ENCODE measurements at regions not wholly inside any gene's neighbourhood (a gene's known extent, or its start where the extent isn't known, plus 50 kb on each side); places are given as distances from the start of the nearest gene placed in this dataset.

GRCh38 chr9:113763429-113763828 lies 112.7 kb upstream of the ZNF618 start:
- no peak for DNase-seq
- H3K9me3 ChIP-seq: no peaks in the 10 kb centered on the region
- TF ChIP-seq, protein P1, sequence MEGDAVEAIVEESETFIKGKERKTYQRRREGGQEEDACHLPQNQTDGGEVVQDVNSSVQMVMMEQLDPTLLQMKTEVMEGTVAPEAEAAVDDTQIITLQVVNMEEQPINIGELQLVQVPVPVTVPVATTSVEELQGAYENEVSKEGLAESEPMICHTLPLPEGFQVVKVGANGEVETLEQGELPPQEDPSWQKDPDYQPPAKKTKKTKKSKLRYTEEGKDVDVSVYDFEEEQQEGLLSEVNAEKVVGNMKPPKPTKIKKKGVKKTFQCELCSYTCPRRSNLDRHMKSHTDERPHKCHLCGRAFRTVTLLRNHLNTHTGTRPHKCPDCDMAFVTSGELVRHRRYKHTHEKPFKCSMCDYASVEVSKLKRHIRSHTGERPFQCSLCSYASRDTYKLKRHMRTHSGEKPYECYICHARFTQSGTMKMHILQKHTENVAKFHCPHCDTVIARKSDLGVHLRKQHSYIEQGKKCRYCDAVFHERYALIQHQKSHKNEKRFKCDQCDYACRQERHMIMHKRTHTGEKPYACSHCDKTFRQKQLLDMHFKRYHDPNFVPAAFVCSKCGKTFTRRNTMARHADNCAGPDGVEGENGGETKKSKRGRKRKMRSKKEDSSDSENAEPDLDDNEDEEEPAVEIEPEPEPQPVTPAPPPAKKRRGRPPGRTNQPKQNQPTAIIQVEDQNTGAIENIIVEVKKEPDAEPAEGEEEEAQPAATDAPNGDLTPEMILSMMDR (IDR thresholded peaks at IDR 0.05): no peak
- TF ChIP-seq POLR2A (IDR thresholded peaks at IDR 0.05): no peak
- intact Hi-C loops (cut with DNase I): no loop called here
- no peak for ATAC-seq
- H3K4me3 ChIP-seq: no peak overlapping the region
- no peaks in the 10 kb centered on the region for H3K36me3 ChIP-seq (replicated peaks in 1 of 2; ENCODE audit: insufficient read depth in 1 of 2, low read depth in 2 of 2)
- H3K4me1 ChIP-seq: no peaks in the 10 kb centered on the region
- no peak overlapping the region for H3K27ac ChIP-seq
- no peaks in the 10 kb centered on the region for H3K27me3 ChIP-seq

DNA sequence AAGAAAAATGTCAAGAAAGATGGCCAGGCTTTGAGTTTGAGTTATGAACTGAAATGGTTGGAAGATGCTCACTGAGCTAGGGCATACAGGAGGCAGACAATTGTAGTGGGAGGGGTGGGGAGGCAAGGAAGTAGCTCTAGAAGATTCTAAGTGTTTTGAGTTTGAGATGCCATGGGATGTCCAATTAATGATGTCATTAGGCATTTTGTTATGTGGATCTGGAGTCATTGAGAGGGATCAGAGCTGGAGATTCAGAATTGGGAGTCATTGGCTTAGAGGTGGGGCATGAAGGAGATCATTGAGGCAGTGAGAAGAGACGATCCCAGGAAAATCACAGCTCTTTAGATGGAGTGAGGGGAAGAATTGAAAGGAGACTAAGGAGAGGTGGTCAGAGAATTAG lies 111.5 kb upstream of the ZNF618 start:
- WGBS, 2 donors: 68 to 74% methylated on average over 1 of the region's 1 CpG
- H3K27ac ChIP-seq: no peak overlapping the region
- DNase-seq (no peak), ATAC-seq (no peak)
- H3K36me3 ChIP-seq (replicated peaks in 1 of 2; ENCODE audit: insufficient read depth in 1 of 2, low read depth in 2 of 2): no peaks in the 10 kb centered on the region
- H3K9me3 ChIP-seq: no peaks in the 10 kb centered on the region
- H3K4me1 ChIP-seq: no peaks in the 10 kb centered on the region
- TF ChIP-seq, protein P1 (IDR thresholded peaks at IDR 0.05): no peak
- TF ChIP-seq POLR2A (IDR thresholded peaks at IDR 0.05): no peak
- no peak overlapping the region for H3K4me3 ChIP-seq
- intact Hi-C loops (cut with DNase I): no loop called here
- H3K27me3 ChIP-seq: no peaks in the 10 kb centered on the region

DNA sequence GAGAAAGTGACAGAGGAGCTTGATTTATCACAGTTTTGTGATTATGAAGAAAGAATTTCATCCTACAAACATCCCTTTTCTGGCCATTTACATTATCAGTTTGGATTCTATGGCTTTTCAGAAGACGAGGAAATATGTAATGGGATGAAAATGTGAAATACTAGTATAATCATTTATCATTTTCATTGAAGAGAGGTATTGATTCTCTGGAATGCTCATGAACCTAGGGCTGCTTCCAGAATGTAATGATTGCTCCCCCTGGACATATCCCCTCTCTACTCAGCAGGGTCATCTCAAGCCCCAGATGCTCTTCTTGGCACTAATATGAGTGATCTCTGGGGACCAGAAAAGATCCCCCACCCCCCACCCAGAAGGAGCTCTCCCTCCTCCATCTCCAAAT lies 106.7 kb upstream of the ZNF618 start:
- Histone ChIP-seq H3K27ac (no peak overlapping the region), H3K27me3 (no peaks in the 10 kb centered on the region), H3K36me3 (replicated peaks in 1 of 2; ENCODE audit: insufficient read depth in 1 of 2, low read depth in 2 of 2) (no peaks in the 10 kb centered on the region), H3K9me3 (no peaks in the 10 kb centered on the region), H3K4me1 (no peaks in the 10 kb centered on the region), H3K4me3 (no peak overlapping the region)
- WGBS, 2 donors: 19 to 27% methylated on average over 1 of the region's 1 CpG
- no peak for TF ChIP-seq POLR2A (IDR thresholded peaks at IDR 0.05)
- TF ChIP-seq, protein P1 (IDR thresholded peaks at IDR 0.05): no peak
- DNase-seq (no peak), ATAC-seq (no peak)
- intact Hi-C loops (cut with DNase I): no loop called here

GRCh38 chr9:113770396-113770795 lies 105.7 kb upstream of the ZNF618 start:
- ATAC-seq (no peak), DNase-seq (no peak)
- intact Hi-C loops (cut with DNase I): no loop called here
- H3K4me3 ChIP-seq: no peak overlapping the region
- H3K27ac ChIP-seq: no peak overlapping the region
- no peaks in the 10 kb centered on the region for H3K36me3 ChIP-seq (replicated peaks in 1 of 2; ENCODE audit: insufficient read depth in 1 of 2, low read depth in 2 of 2)
- no peak for TF ChIP-seq POLR2A (IDR thresholded peaks at IDR 0.05)
- TF ChIP-seq, protein P1 (IDR thresholded peaks at IDR 0.05): no peak
- no peaks in the 10 kb centered on the region for H3K9me3 ChIP-seq
- 83 to 92% methylated on average over 5 of the region's 5 CpGs for WGBS, 2 donors
- no peaks in the 10 kb centered on the region for H3K4me1 ChIP-seq
- no peaks in the 10 kb centered on the region for H3K27me3 ChIP-seq

GRCh38 chr9:113771199-113771598 lies 104.9 kb upstream of the ZNF618 start:
- H3K4me3 ChIP-seq: no peak overlapping the region
- DNase-seq: no peak
- intact Hi-C loops (cut with DNase I): no loop called here
- no peak overlapping the region for H3K27ac ChIP-seq
- ATAC-seq: no peak
- TF ChIP-seq POLR2A (IDR thresholded peaks at IDR 0.05): no peak
- TF ChIP-seq, protein P1 (IDR thresholded peaks at IDR 0.05): no peak
- H3K36me3 ChIP-seq (replicated peaks in 1 of 2; ENCODE audit: insufficient read depth in 1 of 2, low read depth in 2 of 2): no peaks in the 10 kb centered on the region
- 60 to 75% methylated on average over 4 of the region's 4 CpGs for WGBS, 2 donors
- no peaks in the 10 kb centered on the region for H3K27me3 ChIP-seq
- H3K4me1 ChIP-seq: no peaks in the 10 kb centered on the region
- no peaks in the 10 kb centered on the region for H3K9me3 ChIP-seq
